ENCODE measurements at regions not wholly inside any gene's neighbourhood (a gene's known extent, or its start where the extent isn't known, plus 50 kb on each side); places are given as distances from the start of the nearest gene placed in this dataset.
A peak's percentile ranks its signal among the peaks of the same experiment; 100 is the strongest.
"Not testable (repeated sequence)": the region's sequence is repeated elsewhere in the genome, so short reads cannot be mapped to it uniquely, and the experiment has no call there.

DNA sequence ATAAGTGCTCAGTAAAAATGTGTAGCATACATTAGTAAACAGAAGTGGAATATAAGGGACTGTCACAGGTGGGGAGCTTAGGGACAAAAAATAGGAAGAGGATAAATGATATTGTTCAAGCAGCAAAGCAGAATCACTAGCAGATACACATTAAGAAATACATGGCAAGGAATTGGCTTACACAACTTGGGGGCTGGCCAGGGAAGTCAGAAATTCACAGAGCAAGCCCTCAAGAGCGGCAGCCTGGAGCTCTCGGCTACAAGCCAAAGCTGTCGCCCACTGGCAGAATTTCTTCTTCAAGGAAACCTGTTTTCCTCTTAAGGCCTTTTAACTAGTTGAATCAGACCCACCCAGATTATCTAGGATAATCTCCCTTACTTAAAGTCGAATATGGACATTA lies 73.0 kb upstream of the SMIM23 start:
- peak; percentile 14 for DNase-seq (ENCODE audit: low spot score)

- no peak for DNase-seq (ENCODE audit: low spot score)
Observed at GRCh38 chr5:171713152-171713551, 72.5 kb upstream of the SMIM23 start.

DNA sequence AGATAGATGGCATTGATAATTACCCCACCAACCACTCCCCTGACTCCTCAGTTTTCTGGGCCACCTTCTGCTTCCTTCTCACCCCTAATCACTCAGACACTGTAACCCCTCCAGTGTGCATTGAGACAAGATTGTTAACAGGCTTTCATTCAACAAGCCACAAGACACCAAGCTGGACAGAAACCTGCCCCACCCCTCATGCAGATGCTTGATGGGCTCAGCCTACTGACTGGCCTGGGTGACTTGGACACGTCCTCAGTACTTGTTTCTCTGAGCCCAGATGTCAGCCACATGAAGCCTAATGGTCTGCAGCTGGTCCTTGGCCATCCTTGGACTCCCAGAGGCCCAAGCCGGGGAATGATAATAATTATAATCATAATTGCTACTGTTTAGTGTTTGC lies 71.4 kb upstream of the SMIM23 start:
- no peak for DNase-seq (ENCODE audit: low spot score)

DNA sequence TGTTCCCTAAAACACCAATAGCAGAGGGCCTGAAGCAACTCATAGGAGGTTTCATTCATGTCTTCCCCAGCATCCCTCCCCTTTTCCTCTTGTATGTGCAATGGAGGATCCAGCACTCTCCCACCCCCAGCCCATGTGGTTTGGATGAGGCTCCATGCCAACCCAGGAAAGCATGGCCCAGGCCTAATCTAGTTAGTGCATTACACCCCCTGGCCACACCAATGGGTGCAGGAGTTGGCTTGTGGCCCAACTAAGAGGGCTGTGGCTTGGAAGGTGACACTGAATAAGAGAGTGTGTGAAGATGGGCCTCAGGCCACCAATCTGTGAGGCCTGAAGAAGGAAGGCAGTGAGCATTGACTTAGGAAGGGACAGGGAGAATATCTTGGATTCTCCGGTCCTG lies 70.8 kb upstream of the SMIM23 start:
- no peak for DNase-seq (ENCODE audit: low spot score)

GRCh38 chr5:171715551-171715950 lies 70.1 kb upstream of the SMIM23 start:
- no peak for DNase-seq (ENCODE audit: low spot score)

GRCh38 chr5:171720086-171720485 lies 65.5 kb upstream of the SMIM23 start:
- no peak for DNase-seq (ENCODE audit: low spot score)

GRCh38 chr5:171721464-171721863 lies 64.2 kb upstream of the SMIM23 start:
- no peak for DNase-seq (ENCODE audit: low spot score)

- DNase-seq (ENCODE audit: low spot score): no peak
Observed at GRCh38 chr5:171724468-171725204, 61.0 kb upstream of the SMIM23 start.

DNA sequence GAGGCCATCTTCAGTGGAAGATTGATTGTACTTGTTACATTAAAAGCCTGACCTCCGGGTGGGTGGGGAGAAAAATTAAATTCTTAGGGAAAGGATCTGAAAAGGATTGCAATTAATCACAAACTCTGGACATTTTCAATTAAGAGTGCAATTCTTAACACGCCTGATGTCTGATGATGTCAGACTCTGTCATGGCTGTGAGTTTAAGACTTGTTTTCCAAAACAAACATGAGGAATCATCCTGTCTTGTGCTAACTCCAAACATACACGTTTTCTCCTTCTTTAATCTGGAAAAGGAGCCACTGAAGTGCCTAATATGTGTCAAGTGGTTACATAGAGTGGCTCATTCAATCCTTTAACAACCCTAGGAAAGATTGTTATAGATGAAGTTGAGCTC lies 60.4 kb upstream of the SMIM23 start:
- DNase-seq (ENCODE audit: low spot score): no peak

DNA sequence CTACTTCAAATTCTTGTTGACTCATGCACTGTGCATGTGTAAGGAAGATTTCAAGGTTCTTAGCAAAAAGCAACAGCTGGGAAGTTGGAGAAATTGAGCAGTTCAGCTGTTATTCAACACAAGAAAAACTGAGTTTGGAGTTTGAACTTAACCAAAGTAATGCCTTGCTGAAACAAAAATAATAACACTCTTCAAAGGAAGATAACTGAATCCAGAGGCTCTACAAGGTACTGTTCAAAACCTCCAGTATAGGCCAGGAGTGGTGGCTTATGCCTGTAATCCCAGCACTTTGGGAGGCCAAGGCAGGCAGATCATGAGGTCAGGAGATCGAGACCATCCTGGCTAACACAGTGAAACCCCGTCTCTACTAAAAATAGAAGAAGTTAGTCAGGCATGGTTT lies 58.8 kb upstream of the SMIM23 start:
- DNase-seq (ENCODE audit: low spot score): not testable (repeated sequence)

GRCh38 chr5:171728686-171729085 lies 56.9 kb upstream of the SMIM23 start:
- DNase-seq (ENCODE audit: low spot score): no peak

All from HT-29 (cell line).